NCI-H446 (cell line): ENCODE measurements at regions not wholly inside any gene's neighbourhood (a gene's known extent, or its start where the extent isn't known, plus 50 kb on each side); places are given as distances from the start of the nearest gene placed in this dataset.

Experiments
- DNase-seq, 2 experiments: peaks; one replicate each; lab custom pipeline; 2025; lab: John Stamatoyannopoulos, UW

GRCh38 chr7:95668504-95669018 lies 72.2 kb upstream of the PDK4 start:
- DNase-seq, result no peak

- no peak for DNase-seq
These were observed 66.7 kb upstream of the PDK4 start for GRCh38 chr7:95662987-95663386.

- no peak for DNase-seq
These were observed 63.7 kb upstream of the PDK4 start for GRCh38 chr7:95660023-95660434.

GRCh38 chr7:95658676-95659075 lies 62.4 kb upstream of the PDK4 start:
- DNase-seq, result no peak

- no peak for DNase-seq
These were observed 53.2 kb upstream of the PDK4 start for GRCh38 chr7:95649546-95649945.

- no peak for DNase-seq
These were observed 50.0 kb upstream of the PDK4 start for GRCh38 chr7:95646350-95646749.
